Cardiac fibroblast (primary cell): ENCODE measurements at regions not wholly inside any gene's neighbourhood (a gene's known extent, or its start where the extent isn't known, plus 50 kb on each side); places are given as distances from the start of the nearest gene placed in this dataset.

ENCODE experiments used
- DNase-seq, 2 donors: peaks; one replicate each; pipeline versions ENCODE4 v3.0.0 to v3.0.0-alpha.2; 2010; ENCODE audit warnings: low read depth in 2 of 2
- H3K4me3 ChIP-seq, 2 donors: replicated peaks in 1 of 2; 1 replicate in 1 of 2; 2 replicates in 1 of 2; pipeline ENCODE4 v1.5.1; 2011; ENCODE audit warnings: low read depth in 2 of 2, low read length in 2 of 2, mild to moderate bottlenecking in 2 of 2, moderate library complexity in 1 of 2
- CTCF ChIP-seq: IDR thresholded peaks from one replicate; pipeline ENCODE4 v1.5.1; 2011; ENCODE audit warnings: low read depth, mild to moderate bottlenecking, low read length, inconsistent platforms

- no peak for DNase-seq
- H3K4me3 ChIP-seq: no peak overlapping the region
- TF ChIP-seq CTCF: no peak
These were observed 746.0 kb upstream of the ADGRB3 start for GRCh38 chr6:67888886-67889681.

- no peak for DNase-seq
- TF ChIP-seq CTCF: no peak
- no peak overlapping the region for H3K4me3 ChIP-seq
These were observed 746.6 kb upstream of the ADGRB3 start for GRCh38 chr6:67888546-67888885.

- TF ChIP-seq CTCF: no peak
- H3K4me3 ChIP-seq: no peak overlapping the region
- DNase-seq: no peak
These were observed 747.1 kb upstream of the ADGRB3 start for GRCh38 chr6:67887747-67888545.

GRCh38 chr6:67887419-67887746, 747.7 kb upstream of the ADGRB3 start:
- no peak for DNase-seq
- no peak for TF ChIP-seq CTCF
- no peak overlapping the region for H3K4me3 ChIP-seq

GRCh38 chr6:67886840-67887292, 748.2 kb upstream of the ADGRB3 start:
- DNase-seq: no peak
- H3K4me3 ChIP-seq: no peak overlapping the region
- no peak for TF ChIP-seq CTCF

- no peak for TF ChIP-seq CTCF
- no peak overlapping the region for H3K4me3 ChIP-seq
- DNase-seq: no peak
These were observed 748.9 kb upstream of the ADGRB3 start for GRCh38 chr6:67886036-67886707.
